ENCODE measurements at regions not wholly inside any gene's neighbourhood (a gene's known extent, or its start where the extent isn't known, plus 50 kb on each side); places are given as distances from the start of the nearest gene placed in this dataset.

DNA sequence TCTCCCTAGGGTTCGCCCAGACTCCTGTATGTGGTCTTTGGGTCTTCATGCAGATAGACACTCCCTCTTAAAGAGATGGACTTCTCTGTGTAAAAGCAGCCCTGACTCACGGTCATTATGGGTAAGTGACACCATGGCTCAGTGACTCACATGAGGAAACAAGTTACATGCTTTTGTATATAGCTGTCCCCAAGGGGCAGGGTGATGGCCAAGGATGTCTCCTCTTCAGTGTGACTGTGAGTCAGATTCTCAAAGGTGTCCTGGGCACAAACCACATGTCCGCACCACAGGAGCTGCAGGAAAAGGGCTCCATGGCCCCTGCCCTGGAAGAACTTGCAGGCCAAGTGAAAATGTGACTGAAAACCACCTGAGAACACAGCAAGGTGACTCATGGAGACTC lies 380.4 kb downstream of the NPHP4 start:
- TF ChIP-seq CTCF (IDR thresholded peaks at IDR 0.05) (no peak), EP300 (IDR thresholded peaks at IDR 0.05) (no peak), POLR2A (IDR thresholded peaks at IDR 0.05) (no peak)
